ENCODE measurements at regions not wholly inside any gene's neighbourhood (a gene's known extent, or its start where the extent isn't known, plus 50 kb on each side); places are given as distances from the start of the nearest gene placed in this dataset.
A peak's percentile ranks its signal among the peaks of the same experiment; 100 is the strongest.

GRCh38 chr2:47277987-47278386 lies 91.1 kb upstream of the EPCAM start:
- Mint-ChIP-seq H3K36me3 (ENCODE audit: low read depth) (no peaks in the 10 kb centered on the region), H3K4me3 (no peak overlapping the region), H3K27me3 (ENCODE audit: low read depth) (peaks cover 8% of the 10 kb centered on the region)

DNA sequence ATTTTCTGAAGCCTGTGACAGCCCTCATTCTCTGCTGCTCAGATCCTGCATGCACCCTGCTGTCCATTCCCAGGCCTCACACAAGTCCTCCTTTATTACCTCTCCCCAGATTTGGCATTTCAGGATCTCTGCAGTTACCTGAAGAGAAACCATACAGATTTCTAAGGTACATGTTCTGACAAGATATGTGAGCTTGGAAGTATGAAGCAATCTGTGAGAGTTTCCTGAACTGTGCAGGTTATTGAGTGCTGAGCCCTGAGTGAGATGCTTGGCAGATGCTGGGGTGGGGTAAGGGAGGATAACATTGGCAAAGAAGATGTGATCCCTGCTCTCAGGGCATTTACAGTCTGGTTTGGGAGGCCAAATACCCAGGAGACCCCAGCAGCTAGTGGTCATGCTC lies 91.9 kb upstream of the EPCAM start:
- Mint-ChIP-seq H3K9me3 (no peaks in the 10 kb centered on the region), H3K4me3 (no peak overlapping the region), H3K27ac (no peak overlapping the region), H3K27me3 (ENCODE audit: low read depth) (peaks cover 8% of the 10 kb centered on the region), H3K36me3 (ENCODE audit: low read depth) (no peaks in the 10 kb centered on the region), H3K4me1 (ENCODE audit: low read depth) (peaks cover 1% of the 10 kb centered on the region)
- DNase-seq (ENCODE audit: low spot score), result no peak

More at GRCh38 chr2:47277987-47278386, 91.1 kb upstream of the EPCAM start:
- no peak for DNase-seq (ENCODE audit: low spot score)
- H3K4me1 Mint-ChIP-seq (ENCODE audit: low read depth), result no peaks in the 10 kb centered on the region
- no peaks in the 10 kb centered on the region for H3K9me3 Mint-ChIP-seq
- no peak overlapping the region for H3K27ac Mint-ChIP-seq

DNA sequence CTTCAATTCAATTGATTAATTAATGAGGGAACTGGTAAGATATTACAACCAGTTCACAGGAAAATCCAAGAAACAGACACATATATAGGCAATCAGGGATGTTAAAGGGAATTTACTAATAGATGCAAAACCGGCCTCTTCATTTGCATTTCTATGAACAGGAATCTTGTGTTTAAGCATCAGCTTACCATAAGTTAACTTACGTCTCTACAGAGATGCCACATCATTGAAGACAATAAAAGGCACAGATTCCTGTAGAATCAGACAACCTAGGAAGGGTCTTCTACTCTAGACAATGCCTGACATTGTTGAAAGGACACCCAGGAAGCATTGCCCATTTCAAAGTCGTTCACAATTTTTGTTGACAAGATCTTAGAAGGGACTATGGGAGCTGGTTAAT lies 93.0 kb upstream of the EPCAM start:
- peaks cover 8% of the 10 kb centered on the region for H3K27me3 Mint-ChIP-seq (ENCODE audit: low read depth)
- H3K4me3 Mint-ChIP-seq, result no peak overlapping the region
- no peaks in the 10 kb centered on the region for H3K9me3 Mint-ChIP-seq
- DNase-seq (ENCODE audit: low spot score), result no peak
- H3K4me1 Mint-ChIP-seq (ENCODE audit: low read depth), result peaks cover 2% of the 10 kb centered on the region
- H3K27ac Mint-ChIP-seq, result no peak overlapping the region
- no peaks in the 10 kb centered on the region for H3K36me3 Mint-ChIP-seq (ENCODE audit: low read depth)

DNA sequence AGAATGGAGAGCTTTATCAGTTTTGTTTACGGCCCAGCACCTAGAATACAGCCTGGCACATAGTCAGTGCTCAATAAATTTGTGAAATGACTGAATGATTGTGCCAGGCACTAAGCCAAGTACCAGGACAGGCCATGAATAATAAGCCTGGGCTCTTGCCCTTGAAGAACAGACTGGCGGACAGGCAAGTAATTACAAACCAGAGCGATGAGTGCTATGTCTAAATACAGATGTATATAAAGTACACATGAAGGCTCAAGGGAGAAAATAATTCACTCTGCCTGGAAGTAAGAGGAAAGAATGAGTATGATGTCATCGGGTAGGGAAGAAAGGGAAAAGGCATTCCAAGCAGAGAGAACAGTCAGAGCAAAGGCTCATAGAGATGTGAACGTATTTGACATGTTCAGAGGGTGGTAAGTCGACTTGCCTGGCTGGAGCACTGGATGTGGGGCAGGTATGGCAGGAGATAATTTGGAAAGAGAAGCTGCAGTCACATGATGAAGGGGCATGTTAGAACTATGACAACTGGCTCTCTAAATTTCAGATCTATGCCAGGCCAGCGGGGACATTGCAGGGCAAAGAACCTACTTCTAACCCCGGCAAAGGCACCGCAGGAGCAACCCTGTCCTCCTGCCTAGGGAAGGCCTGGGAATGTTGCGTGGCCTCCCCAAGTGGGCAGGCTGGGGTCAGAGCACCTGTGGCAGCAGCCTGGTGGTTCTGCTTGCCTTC lies 94.9 kb upstream of the EPCAM start:
- Mint-ChIP-seq H3K27ac (no peak overlapping the region), H3K4me3 (no peak overlapping the region), H3K27me3 (ENCODE audit: low read depth) (peaks cover 2% of the 10 kb centered on the region), H3K9me3 (no peaks in the 10 kb centered on the region), H3K4me1 (ENCODE audit: low read depth) (peaks cover 2% of the 10 kb centered on the region), H3K36me3 (ENCODE audit: low read depth) (no peaks in the 10 kb centered on the region)
- DNase-seq (ENCODE audit: low spot score), result no peak

DNA sequence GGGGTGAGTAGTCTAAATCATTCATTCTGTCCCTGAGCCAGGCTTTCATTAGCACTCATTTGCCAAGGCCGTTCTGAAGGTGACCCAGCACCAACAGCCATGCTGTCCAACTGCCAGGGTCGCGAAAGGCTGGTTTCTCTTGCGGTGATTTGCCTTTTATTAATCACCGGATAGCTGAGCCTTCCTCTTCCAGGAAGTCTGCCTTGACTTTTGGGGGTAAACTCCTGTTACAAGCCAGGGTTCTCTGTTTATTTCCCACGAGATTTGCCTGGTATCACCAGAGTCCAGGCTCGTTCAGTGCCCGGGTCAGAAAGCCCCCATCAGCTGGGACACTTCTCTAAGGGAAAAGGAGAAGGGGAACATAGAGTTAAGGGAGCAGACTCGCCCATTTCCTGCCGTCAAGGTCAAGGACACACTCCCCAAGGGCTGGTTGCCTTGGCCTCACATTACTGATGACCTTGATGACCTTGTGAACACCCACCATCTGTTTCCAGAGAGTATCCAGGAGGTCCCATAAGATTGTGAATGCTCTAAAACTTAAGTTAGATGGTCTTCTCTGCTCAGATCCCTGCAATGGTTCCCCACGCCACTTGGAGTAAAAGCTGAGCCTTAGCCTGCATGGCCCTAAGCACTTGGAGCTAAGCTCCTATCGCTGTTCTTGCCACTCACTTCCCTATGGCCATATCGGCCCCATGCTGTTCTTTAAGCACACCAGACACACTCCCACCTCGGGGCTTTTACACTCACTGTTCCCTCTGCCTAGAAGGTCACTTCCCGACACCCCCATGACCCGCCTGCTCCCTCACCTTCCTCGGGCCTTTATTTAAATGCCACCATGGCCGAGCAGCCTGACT lies 96.0 kb upstream of the EPCAM start:
- Mint-ChIP-seq H3K9me3 (no peaks in the 10 kb centered on the region), H3K27me3 (ENCODE audit: low read depth) (no peaks in the 10 kb centered on the region), H3K4me3 (no peak overlapping the region), H3K36me3 (ENCODE audit: low read depth) (no peaks in the 10 kb centered on the region), H3K27ac (no peak overlapping the region), H3K4me1 (ENCODE audit: low read depth) (peaks cover 2% of the 10 kb centered on the region)
- DNase-seq (ENCODE audit: low spot score), result no peak

DNA sequence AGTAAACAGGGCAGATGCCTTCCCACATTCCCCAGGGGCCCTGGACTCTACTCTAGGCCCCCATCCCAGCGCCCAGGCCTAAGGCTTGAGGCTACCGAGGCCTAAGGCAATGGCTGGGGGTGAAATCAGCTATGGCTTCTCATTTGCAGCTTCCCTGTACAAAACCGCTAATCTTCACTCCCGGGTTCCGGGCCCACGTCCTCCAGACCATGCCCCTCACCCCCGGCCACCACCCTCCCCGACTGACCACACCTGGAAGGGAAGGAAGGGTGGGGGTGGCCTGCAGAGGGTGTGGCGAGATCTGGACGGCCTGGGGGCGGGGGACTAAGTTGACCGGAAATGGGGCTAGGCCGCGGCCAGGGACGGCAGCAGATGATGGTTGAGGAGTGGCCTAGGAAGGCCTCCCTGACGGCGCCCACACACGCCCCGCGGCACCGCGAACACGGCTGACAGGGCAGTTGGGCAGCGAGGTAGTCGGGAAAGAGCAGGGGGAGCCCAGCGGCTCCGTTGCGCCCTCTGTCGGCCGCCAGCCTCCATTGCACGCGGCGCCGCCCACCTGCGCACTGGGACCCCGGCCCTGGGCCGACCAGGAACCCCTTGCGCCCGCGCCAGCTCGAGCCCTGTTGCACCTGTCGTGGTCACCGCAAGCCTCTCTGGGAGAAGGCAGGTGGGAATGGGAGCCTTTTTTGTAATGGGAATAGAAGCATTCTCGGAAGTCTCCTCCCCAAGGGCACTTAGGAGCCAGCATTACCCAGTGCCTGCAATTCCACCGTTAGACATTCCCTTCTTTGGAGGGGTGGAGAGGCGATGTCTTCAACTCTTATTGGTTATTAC lies 95.9 kb upstream of the CALM2 start:
- no peaks in the 10 kb centered on the region for H3K36me3 Mint-ChIP-seq (ENCODE audit: low read depth)
- no peaks in the 10 kb centered on the region for H3K27me3 Mint-ChIP-seq (ENCODE audit: low read depth)
- H3K27ac Mint-ChIP-seq, result peak overlapping the region; percentile 45
- peak overlapping the region; percentile 71 for H3K4me3 Mint-ChIP-seq
- no peaks in the 10 kb centered on the region for H3K9me3 Mint-ChIP-seq
- peak; percentile 45 for DNase-seq (ENCODE audit: low spot score)
- peaks cover 2% of the 10 kb centered on the region for H3K4me1 Mint-ChIP-seq (ENCODE audit: low read depth)

- no peak overlapping the region for H3K27ac Mint-ChIP-seq
- no peak overlapping the region for H3K4me3 Mint-ChIP-seq
- H3K36me3 Mint-ChIP-seq (ENCODE audit: low read depth), result no peaks in the 10 kb centered on the region
- H3K4me1 Mint-ChIP-seq (ENCODE audit: low read depth), result peaks cover 2% of the 10 kb centered on the region
- no peaks in the 10 kb centered on the region for H3K27me3 Mint-ChIP-seq (ENCODE audit: low read depth)
- no peaks in the 10 kb centered on the region for H3K9me3 Mint-ChIP-seq
- DNase-seq (ENCODE audit: low spot score), result no peak
Measured at GRCh38 chr2:47271054-47272000, 95.0 kb upstream of the CALM2 start.

DNA sequence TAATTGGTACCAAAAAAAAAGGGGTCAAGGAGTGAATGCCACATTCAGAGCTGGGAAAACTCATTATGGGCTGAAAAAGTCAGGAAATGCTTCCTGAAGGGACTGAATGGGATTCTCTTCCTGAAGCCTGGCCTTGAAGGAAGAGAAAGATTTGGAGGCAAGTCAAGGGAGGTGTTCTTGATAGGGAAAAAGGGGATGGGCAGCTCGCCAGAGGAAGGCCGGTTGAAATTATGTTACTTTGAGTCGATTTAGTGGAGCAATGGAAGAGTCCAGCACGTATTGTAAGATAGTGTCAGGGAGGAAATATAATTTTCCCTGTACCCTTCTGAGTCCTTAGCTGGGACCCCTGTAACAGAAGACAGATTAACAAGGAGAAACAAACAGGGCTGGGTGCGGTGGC lies 94.1 kb upstream of the CALM2 start:
- Mint-ChIP-seq H3K4me1 (ENCODE audit: low read depth) (peaks cover 2% of the 10 kb centered on the region), H3K27me3 (ENCODE audit: low read depth) (no peaks in the 10 kb centered on the region), H3K4me3 (no peak overlapping the region), H3K9me3 (no peaks in the 10 kb centered on the region), H3K27ac (no peak overlapping the region), H3K36me3 (ENCODE audit: low read depth) (no peaks in the 10 kb centered on the region)
- no peak for DNase-seq (ENCODE audit: low spot score)

DNA sequence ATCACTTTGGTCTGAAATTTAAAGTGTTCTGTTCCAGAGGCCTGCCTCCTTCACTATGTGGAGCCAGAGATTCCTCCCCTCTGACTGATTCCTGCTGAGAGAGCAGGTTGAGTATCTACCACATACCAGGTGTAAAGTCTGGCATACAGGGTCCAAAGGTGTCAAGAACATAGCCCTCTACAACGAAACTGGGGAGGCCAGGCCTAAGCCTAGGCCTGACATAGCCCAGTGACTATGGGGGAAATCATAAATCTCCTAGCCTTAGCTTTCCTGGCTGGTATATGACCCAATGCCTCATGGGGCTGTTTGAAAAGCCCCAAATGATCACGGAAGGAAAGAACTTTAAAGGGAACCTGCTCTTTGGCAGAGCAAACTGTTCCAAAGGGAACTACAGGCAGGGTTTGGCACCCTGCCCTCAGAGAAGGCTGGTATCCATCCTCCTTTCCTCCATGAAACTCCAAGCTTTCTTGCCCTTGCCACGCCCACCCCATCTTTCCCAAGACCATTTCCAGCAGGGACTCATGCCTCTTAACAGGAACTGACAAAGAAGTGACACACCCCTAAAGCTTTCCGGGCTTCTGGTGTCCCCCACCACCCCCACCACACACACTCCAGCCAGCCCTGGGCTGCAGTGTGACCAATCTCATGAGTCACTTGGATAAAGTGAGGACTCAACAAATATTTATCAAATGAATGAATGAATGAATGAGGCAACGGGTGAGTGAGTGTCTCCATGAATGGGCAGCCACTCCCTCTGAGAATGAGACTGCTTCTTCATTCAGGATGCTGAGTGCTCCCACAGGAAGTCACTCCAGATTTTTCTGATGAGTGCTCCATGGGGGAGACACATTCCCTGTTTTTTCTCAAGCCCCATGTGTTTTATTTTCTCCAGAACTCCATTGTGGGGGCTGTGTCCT lies 93.3 kb upstream of the CALM2 start:
- no peak overlapping the region for H3K4me3 Mint-ChIP-seq
- H3K27ac Mint-ChIP-seq, result no peak overlapping the region
- H3K36me3 Mint-ChIP-seq (ENCODE audit: low read depth), result no peaks in the 10 kb centered on the region
- peaks cover 2% of the 10 kb centered on the region for H3K4me1 Mint-ChIP-seq (ENCODE audit: low read depth)
- no peak for DNase-seq (ENCODE audit: low spot score)
- H3K27me3 Mint-ChIP-seq (ENCODE audit: low read depth), result no peaks in the 10 kb centered on the region
- H3K9me3 Mint-ChIP-seq, result no peaks in the 10 kb centered on the region

DNA sequence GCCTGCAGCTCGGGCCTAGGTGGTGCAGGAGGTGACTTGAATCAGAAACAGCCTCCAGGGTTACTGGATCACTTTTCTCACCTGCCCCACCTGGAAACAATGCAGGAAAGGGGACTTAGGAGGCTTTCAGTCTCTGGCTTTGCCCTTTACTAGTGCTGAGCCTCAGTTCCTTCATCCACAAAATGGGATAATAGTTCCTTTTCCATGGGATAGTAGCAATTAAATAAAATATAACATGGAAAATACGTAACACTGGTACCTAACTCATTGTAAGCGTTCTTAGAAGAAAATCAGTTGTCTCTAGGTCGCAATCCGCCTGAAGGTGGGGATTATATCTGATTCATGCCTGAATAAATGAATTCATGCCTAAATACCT lies 91.4 kb upstream of the CALM2 start:
- Mint-ChIP-seq H3K27ac (no peak overlapping the region), H3K36me3 (ENCODE audit: low read depth) (no peaks in the 10 kb centered on the region), H3K4me1 (ENCODE audit: low read depth) (peaks cover 2% of the 10 kb centered on the region)

GRCh38 chr2:47266939-47267710 lies 90.8 kb upstream of the CALM2 start:
- Mint-ChIP-seq H3K27me3 (ENCODE audit: low read depth) (peaks cover 2% of the 10 kb centered on the region), H3K4me3 (no peak overlapping the region), H3K9me3 (no peaks in the 10 kb centered on the region), H3K4me1 (ENCODE audit: low read depth) (no peaks in the 10 kb centered on the region), H3K36me3 (ENCODE audit: low read depth) (no peaks in the 10 kb centered on the region), H3K27ac (no peak overlapping the region)
- no peak for DNase-seq (ENCODE audit: low spot score)

More for the DNA sequence above, 91.4 kb upstream of the CALM2 start:
- no peak overlapping the region for H3K4me3 Mint-ChIP-seq
- no peak for DNase-seq (ENCODE audit: low spot score)
- no peaks in the 10 kb centered on the region for H3K27me3 Mint-ChIP-seq (ENCODE audit: low read depth)
- H3K9me3 Mint-ChIP-seq, result no peaks in the 10 kb centered on the region

- DNase-seq (ENCODE audit: low spot score), result no peak
- H3K36me3 Mint-ChIP-seq (ENCODE audit: low read depth), result no peaks in the 10 kb centered on the region
Measured at GRCh38 chr2:47265751-47266231, 89.5 kb upstream of the CALM2 start.

More at GRCh38 chr2:47265751-47266231, 89.5 kb upstream of the CALM2 start:
- H3K9me3 Mint-ChIP-seq, result no peaks in the 10 kb centered on the region
- H3K4me3 Mint-ChIP-seq, result no peak overlapping the region
- H3K27ac Mint-ChIP-seq, result no peak overlapping the region
- no peaks in the 10 kb centered on the region for H3K4me1 Mint-ChIP-seq (ENCODE audit: low read depth)
- peaks cover 2% of the 10 kb centered on the region for H3K27me3 Mint-ChIP-seq (ENCODE audit: low read depth)

Measured in T-helper 2 cell treated with Interferon-gamma antibody and Interleukin-4, amounts not matched to agents 5 μg/mL and 100 μg/mL, for 36 hours (primary cell).